SU-DHL-6 (cell line): ENCODE measurements at regions not wholly inside any gene's neighbourhood (a gene's known extent, or its start where the extent isn't known, plus 50 kb on each side); places are given as distances from the start of the nearest gene placed in this dataset.

ENCODE experiments used
- EZH2phosphoT487 ChIP-seq: fragments of 200-600 bp; sonication (generic), shearing (Covaris generic); conservative IDR thresholded peaks from 2 replicates; pipeline ENCODE4 v1.6.1; 2018; ENCODE audit warnings: mild to moderate bottlenecking, antibody characterized with exemption, low read length, moderate library complexity, mixed read lengths
- TF ChIP-seq, protein P1 (sequence below): fragments of 200-600 bp; sonication (generic); IDR thresholded peaks from one replicate; pipeline ENCODE4 v1.5.1; 2017; ENCODE audit warnings: antibody characterized with exemption, mild to moderate bottlenecking, low read length, moderate library complexity; ENCODE audit not compliant: insufficient read depth, poor library complexity, severe bottlenecking

DNA sequence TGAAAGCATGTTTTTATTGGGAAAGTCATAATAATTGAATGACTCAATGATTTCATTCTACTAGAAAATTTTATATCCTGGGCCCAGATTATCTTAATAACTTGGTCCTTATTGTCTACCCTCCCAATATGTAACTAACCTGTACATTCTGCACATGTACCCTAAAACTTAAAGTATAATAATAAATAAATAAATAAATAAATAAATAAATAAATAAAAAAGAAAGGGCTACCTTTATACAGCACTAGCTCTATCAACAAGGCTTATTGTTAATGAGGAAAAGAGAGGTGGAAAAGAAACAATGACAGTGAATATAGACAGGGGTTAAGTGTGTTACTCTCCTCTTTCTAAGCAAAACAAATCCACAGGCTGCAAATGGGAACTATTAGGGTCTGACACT lies 83.6 kb downstream of the GRIN2B start:
- TF ChIP-seq, protein P1, sequence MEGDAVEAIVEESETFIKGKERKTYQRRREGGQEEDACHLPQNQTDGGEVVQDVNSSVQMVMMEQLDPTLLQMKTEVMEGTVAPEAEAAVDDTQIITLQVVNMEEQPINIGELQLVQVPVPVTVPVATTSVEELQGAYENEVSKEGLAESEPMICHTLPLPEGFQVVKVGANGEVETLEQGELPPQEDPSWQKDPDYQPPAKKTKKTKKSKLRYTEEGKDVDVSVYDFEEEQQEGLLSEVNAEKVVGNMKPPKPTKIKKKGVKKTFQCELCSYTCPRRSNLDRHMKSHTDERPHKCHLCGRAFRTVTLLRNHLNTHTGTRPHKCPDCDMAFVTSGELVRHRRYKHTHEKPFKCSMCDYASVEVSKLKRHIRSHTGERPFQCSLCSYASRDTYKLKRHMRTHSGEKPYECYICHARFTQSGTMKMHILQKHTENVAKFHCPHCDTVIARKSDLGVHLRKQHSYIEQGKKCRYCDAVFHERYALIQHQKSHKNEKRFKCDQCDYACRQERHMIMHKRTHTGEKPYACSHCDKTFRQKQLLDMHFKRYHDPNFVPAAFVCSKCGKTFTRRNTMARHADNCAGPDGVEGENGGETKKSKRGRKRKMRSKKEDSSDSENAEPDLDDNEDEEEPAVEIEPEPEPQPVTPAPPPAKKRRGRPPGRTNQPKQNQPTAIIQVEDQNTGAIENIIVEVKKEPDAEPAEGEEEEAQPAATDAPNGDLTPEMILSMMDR = no peak
- TF ChIP-seq EZH2phosphoT487 = no peak
